ENCODE measurements at regions not wholly inside any gene's neighbourhood (a gene's known extent, or its start where the extent isn't known, plus 50 kb on each side); places are given as distances from the start of the nearest gene placed in this dataset.

DNA sequence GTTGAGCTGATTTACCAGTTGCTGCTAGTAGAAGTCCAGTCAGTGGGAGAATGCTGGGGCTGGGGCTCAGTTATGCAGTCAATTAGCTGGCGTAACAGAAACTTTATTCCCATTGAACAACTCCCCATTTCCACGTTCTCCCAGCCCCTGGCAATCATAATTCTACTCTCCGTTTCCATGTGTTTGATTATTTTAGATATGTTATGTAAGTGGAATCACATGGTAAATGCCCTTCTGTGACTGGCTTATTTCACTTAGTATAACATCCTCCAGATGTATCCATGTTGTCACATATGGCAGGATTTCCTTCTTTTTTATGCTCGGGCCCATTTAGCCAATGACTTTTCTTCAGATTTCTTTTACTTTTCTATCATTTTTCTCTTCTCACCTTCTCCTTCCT is 61.1 kb upstream of the EXOC4 start:
- Histone ChIP-seq H2AFZ (replicated peaks) (no peak overlapping the region), H3K27ac (no peak overlapping the region), H3F3A (ENCODE audit: low read depth) (no peaks in the 10 kb centered on the region), H3K79me2 (ENCODE audit: low read depth) (no peaks in the 10 kb centered on the region), H3K4me1 (no peaks in the 10 kb centered on the region), H3K4me3 (no peak overlapping the region), H3K4me2 (no peak overlapping the region), H3K36me3 (no peaks in the 10 kb centered on the region), H3K27me3 (no peaks in the 10 kb centered on the region), H4K20me1 (ENCODE audit: low read depth) (no peaks in the 10 kb centered on the region), H3K9ac (no peak overlapping the region), H3K9me3 (ENCODE audit: low read depth) (no peaks in the 10 kb centered on the region)
- Mint-ChIP-seq H3K9me3 (no peaks in the 10 kb centered on the region), H3K27me3 (ENCODE audit: insufficient read depth, low read depth) (peaks cover 2% of the 10 kb centered on the region), H3K4me1 (no peaks in the 10 kb centered on the region), H3K36me3 (no peaks in the 10 kb centered on the region), H3K27ac (no peak overlapping the region), H3K4me3 (no peak overlapping the region)
- TF ChIP-seq EZH2 (IDR thresholded peaks at IDR 0.05) (no peak), EZH2phosphoT487 (IDR thresholded peaks at IDR 0.05) (no peak)
- TF ChIP-seq, protein P1, sequence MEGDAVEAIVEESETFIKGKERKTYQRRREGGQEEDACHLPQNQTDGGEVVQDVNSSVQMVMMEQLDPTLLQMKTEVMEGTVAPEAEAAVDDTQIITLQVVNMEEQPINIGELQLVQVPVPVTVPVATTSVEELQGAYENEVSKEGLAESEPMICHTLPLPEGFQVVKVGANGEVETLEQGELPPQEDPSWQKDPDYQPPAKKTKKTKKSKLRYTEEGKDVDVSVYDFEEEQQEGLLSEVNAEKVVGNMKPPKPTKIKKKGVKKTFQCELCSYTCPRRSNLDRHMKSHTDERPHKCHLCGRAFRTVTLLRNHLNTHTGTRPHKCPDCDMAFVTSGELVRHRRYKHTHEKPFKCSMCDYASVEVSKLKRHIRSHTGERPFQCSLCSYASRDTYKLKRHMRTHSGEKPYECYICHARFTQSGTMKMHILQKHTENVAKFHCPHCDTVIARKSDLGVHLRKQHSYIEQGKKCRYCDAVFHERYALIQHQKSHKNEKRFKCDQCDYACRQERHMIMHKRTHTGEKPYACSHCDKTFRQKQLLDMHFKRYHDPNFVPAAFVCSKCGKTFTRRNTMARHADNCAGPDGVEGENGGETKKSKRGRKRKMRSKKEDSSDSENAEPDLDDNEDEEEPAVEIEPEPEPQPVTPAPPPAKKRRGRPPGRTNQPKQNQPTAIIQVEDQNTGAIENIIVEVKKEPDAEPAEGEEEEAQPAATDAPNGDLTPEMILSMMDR (IDR thresholded peaks at IDR 0.05) = no peak
- no peak for DNase-seq (ENCODE audit: low spot score)

DNA sequence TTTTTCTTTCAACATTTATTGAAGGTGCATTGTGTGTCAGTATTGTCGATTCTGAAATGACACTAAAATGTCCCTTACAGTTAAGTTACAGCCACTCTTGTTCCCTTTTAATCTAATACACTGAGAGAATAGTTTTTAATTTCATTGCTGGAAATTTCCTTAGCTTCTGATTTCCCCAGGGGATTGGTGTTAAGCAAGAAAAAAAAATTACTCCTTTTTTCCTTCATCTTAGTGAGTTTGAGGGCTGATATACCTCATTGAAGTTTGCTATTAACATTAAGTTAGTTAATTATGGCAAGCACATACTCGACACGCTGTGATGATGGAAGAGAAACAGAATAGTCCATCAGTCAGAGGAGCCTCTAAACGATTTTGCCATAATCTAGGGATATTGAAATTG is 57.0 kb upstream of the EXOC4 start:
- H3K4me3 Mint-ChIP-seq = no peak overlapping the region
- Histone ChIP-seq H4K20me1 (ENCODE audit: low read depth) (no peaks in the 10 kb centered on the region), H2AFZ (replicated peaks) (no peak overlapping the region), H3K4me2 (no peak overlapping the region), H3F3A (ENCODE audit: low read depth) (no peaks in the 10 kb centered on the region), H3K79me2 (ENCODE audit: low read depth) (no peaks in the 10 kb centered on the region), H3K9me3 (ENCODE audit: low read depth) (no peaks in the 10 kb centered on the region), H3K36me3 (no peaks in the 10 kb centered on the region), H3K27me3 (no peaks in the 10 kb centered on the region), H3K4me3 (no peak overlapping the region), H3K4me1 (peaks cover 7% of the 10 kb centered on the region), H3K9ac (no peak overlapping the region), H3K27ac (no peak overlapping the region)
- H3K36me3 Mint-ChIP-seq = no peaks in the 10 kb centered on the region
- peaks cover 6% of the 10 kb centered on the region for H3K27me3 Mint-ChIP-seq (ENCODE audit: insufficient read depth, low read depth)
- H3K4me1 Mint-ChIP-seq = peaks cover 8% of the 10 kb centered on the region
- H3K27ac Mint-ChIP-seq = no peak overlapping the region
- TF ChIP-seq, protein P1 (IDR thresholded peaks at IDR 0.05) = no peak
- TF ChIP-seq EZH2phosphoT487 (IDR thresholded peaks at IDR 0.05) (no peak), EZH2 (IDR thresholded peaks at IDR 0.05) (no peak)
- no peaks in the 10 kb centered on the region for H3K9me3 Mint-ChIP-seq
- no peak for DNase-seq (ENCODE audit: low spot score)

- H3K4me3 ChIP-seq = peak overlapping the region; percentile 21
- peak overlapping the region; percentile 58 for H3K4me2 ChIP-seq
- no peak overlapping the region for H3K27ac Mint-ChIP-seq
Observed at GRCh38 chr7:133196856-133197612, 55.8 kb upstream of the EXOC4 start.

DNA sequence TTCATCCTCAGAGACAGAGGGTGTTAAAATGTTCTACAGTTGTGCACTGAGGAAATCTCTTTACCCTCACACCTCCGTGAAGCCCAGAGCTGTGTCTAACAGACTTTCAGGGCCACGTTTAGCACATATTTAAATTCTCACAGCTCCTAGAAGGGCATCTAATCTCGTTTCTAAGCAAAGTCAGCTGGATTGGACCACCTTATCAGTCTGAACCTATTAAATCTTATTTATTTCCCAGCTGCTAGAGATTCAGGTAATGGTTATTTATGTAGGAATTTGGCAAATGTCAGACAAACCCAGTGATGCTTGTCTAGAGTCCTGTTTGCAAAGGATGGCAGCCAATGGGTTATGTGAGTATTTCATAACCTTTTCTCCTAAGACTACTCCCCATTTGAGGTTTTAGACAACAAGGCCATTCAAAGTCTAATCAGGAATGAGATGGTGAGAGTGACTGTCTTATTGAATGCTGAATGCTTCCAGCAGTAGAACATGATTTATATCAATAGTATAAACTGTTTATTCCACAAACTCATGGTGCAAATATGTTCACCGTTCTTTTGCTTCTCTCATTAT is 54.8 kb upstream of the EXOC4 start:
- peak overlapping the region; percentile 87 for H2AFZ ChIP-seq (replicated peaks)
- no peak overlapping the region for H3K4me3 Mint-ChIP-seq
- no peak overlapping the region for H3K9ac ChIP-seq
- DNase-seq (ENCODE audit: low spot score) = no peak
- no peak overlapping the region for H3K27ac ChIP-seq
- no peaks in the 10 kb centered on the region for H3K79me2 ChIP-seq (ENCODE audit: low read depth)
- TF ChIP-seq EZH2 (IDR thresholded peaks at IDR 0.05) (no peak), EZH2phosphoT487 (IDR thresholded peaks at IDR 0.05) (no peak)
- TF ChIP-seq, protein P1 (IDR thresholded peaks at IDR 0.05) = no peak
- H3K27ac Mint-ChIP-seq = no peak overlapping the region
- peaks cover 7% of the 10 kb centered on the region for H3K4me1 ChIP-seq
- no peaks in the 10 kb centered on the region for H3K9me3 ChIP-seq (ENCODE audit: low read depth)
- H4K20me1 ChIP-seq (ENCODE audit: low read depth) = no peaks in the 10 kb centered on the region
- H3K27me3 ChIP-seq = no peaks in the 10 kb centered on the region
- H3K4me1 Mint-ChIP-seq = peaks cover 8% of the 10 kb centered on the region
- peaks cover 4% of the 10 kb centered on the region for H3K27me3 Mint-ChIP-seq (ENCODE audit: insufficient read depth, low read depth)
- H3K4me2 ChIP-seq = no peak overlapping the region
- no peaks in the 10 kb centered on the region for H3F3A ChIP-seq (ENCODE audit: low read depth)
- no peaks in the 10 kb centered on the region for H3K9me3 Mint-ChIP-seq
- no peak overlapping the region for H3K4me3 ChIP-seq
- no peaks in the 10 kb centered on the region for H3K36me3 ChIP-seq
- H3K36me3 Mint-ChIP-seq = no peaks in the 10 kb centered on the region

More at GRCh38 chr7:133196856-133197612, 55.8 kb upstream of the EXOC4 start:
- peaks cover 7% of the 10 kb centered on the region for H3K4me1 ChIP-seq
- no peaks in the 10 kb centered on the region for H3F3A ChIP-seq (ENCODE audit: low read depth)
- Mint-ChIP-seq H3K36me3 (no peaks in the 10 kb centered on the region), H3K27me3 (ENCODE audit: insufficient read depth, low read depth) (peaks cover 4% of the 10 kb centered on the region), H3K4me3 (peak overlapping the region; percentile 52), H3K4me1 (peaks cover 8% of the 10 kb centered on the region), H3K9me3 (no peaks in the 10 kb centered on the region)
- no peaks in the 10 kb centered on the region for H3K79me2 ChIP-seq (ENCODE audit: low read depth)
- no peak overlapping the region for H3K27ac ChIP-seq
- no peaks in the 10 kb centered on the region for H3K27me3 ChIP-seq
- peak; percentile 12 for DNase-seq (ENCODE audit: low spot score)
- no peaks in the 10 kb centered on the region for H3K9me3 ChIP-seq (ENCODE audit: low read depth)
- H2AFZ ChIP-seq (replicated peaks) = peak overlapping the region; percentile 87
- H3K36me3 ChIP-seq = no peaks in the 10 kb centered on the region
- no peak overlapping the region for H3K9ac ChIP-seq
- no peak for TF ChIP-seq EZH2phosphoT487 (IDR thresholded peaks at IDR 0.05)
- H4K20me1 ChIP-seq (ENCODE audit: low read depth) = no peaks in the 10 kb centered on the region

All from neural progenitor cell (in vitro differentiated cells).